Thyroid gland (tissue), 4 donors: ENCODE measurements at regions not wholly inside any gene's neighbourhood (a gene's known extent, or its start where the extent isn't known, plus 50 kb on each side); places are given as distances from the start of the nearest gene placed in this dataset.

Experiments used
- DNase-seq, 2 donors: peaks; one replicate each; pipeline ENCODE4 v3.0.0-alpha.2; 2019
- H3K27ac ChIP-seq, 3 donors: fragments of 200-600 bp; sonication (generic); 1 replicate in 2 of 3; 2 replicates in 1 of 3; pipeline ENCODE4 v1.5.1; 2016 to 2019; ENCODE audit warnings: mild to moderate bottlenecking in 1 of 3, moderate library complexity in 1 of 3
- H3K27me3 ChIP-seq: fragments of 200-600 bp; sonication (generic); one replicate; pipeline ENCODE4 v1.5.1; 2019
- H3K36me3 ChIP-seq, 2 donors: fragments of 200-600 bp; sonication (generic); one replicate each; pipeline ENCODE4 v1.5.1; 2016 to 2019
- H3K4me1 ChIP-seq, 2 donors: fragments of 200-600 bp; sonication (generic); one replicate each; pipeline ENCODE4 v1.5.1; 2017 to 2019
- H3K4me3 ChIP-seq, 3 donors: fragments of 200-600 bp; sonication (generic); replicated peaks in 1 of 3; 1 replicate in 2 of 3; 2 replicates in 1 of 3; pipeline ENCODE4 v1.5.1; 2016; ENCODE audit warnings: mild to moderate bottlenecking in 1 of 3
- H3K9me3 ChIP-seq: fragments of 200-600 bp; sonication (generic); one replicate; pipeline ENCODE4 v1.5.1; 2017
- POLR2A ChIP-seq, 2 donors: fragments of 450-650 bp; IDR thresholded peaks; one replicate each; pipeline ENCODE4 v1.6.1; 2017; ENCODE audit warnings: antibody characterized with exemption in 2 of 2, mild to moderate bottlenecking in 2 of 2, moderate library complexity in 1 of 2
- WGBS, 2 donors: methylation state at CpG; one replicate each; pipeline ENCODE4 v1.1.5; 2017; 5-methylcytosine and 5-hydroxymethylcytosine counted together
- intact Hi-C: fragments of 100-400 bp; cut with DNase I; formaldehyde crosslinking; loops from one replicate; pipeline ENCODE4 v1.15.1; 2023
- TF ChIP-seq, protein P1 (sequence below), 6 experiments: fragments of 200-600 bp in 3 of 6; fragments of 450-650 bp in 3 of 6; sonication (generic) in 3 of 6; IDR thresholded peaks; one replicate each; pipeline ENCODE4 v1.5.1; 2016 to 2019; ENCODE audit warnings: antibody characterized with exemption in 6 of 6, mild to moderate bottlenecking in 2 of 6, inconsistent platforms in 1 of 6, moderate library complexity in 1 of 6

DNA sequence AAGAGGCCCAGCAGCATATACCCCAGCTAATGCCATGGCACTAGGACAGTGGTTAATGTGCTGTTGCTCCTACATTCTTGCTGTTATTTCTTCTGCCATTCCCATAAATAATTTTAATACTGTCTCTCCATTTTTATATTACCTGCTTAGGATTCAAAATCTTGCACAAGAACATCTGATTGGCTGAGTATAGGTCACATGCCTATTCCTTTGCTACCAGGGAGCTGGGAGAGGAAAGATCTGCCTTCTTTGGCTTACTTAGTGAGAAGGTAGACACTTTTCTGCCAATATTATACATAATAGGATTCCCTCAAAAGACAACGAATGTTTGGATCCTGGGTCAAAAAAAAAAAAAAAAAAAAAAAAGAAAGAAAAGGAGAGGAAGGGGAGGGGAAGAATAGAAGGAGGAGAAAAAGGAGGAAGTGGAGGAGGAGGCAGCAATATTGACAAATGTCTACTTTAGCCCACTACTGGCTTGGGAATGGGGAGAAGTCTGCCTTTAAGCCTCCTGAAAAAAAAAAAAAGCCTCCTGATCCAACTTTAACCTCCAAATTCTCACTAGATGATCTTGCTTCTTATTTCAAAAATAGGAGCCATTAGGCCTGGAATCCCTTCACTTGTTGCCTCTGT lies 134.5 kb upstream of the HNRNPU start:
- no peaks in the 10 kb centered on the region for H3K36me3 ChIP-seq
- H3K4me1 ChIP-seq, result no peaks in the 10 kb centered on the region
- H3K27me3 ChIP-seq, result no peaks in the 10 kb centered on the region
- intact Hi-C loops, result no loop called here
- H3K27ac ChIP-seq, result no peak overlapping the region
- no peaks in the 10 kb centered on the region for H3K9me3 ChIP-seq
- TF ChIP-seq, protein P1, sequence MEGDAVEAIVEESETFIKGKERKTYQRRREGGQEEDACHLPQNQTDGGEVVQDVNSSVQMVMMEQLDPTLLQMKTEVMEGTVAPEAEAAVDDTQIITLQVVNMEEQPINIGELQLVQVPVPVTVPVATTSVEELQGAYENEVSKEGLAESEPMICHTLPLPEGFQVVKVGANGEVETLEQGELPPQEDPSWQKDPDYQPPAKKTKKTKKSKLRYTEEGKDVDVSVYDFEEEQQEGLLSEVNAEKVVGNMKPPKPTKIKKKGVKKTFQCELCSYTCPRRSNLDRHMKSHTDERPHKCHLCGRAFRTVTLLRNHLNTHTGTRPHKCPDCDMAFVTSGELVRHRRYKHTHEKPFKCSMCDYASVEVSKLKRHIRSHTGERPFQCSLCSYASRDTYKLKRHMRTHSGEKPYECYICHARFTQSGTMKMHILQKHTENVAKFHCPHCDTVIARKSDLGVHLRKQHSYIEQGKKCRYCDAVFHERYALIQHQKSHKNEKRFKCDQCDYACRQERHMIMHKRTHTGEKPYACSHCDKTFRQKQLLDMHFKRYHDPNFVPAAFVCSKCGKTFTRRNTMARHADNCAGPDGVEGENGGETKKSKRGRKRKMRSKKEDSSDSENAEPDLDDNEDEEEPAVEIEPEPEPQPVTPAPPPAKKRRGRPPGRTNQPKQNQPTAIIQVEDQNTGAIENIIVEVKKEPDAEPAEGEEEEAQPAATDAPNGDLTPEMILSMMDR (IDR thresholded peaks at IDR 0.05), result no peak
- no peak for TF ChIP-seq POLR2A (IDR thresholded peaks at IDR 0.05)
- no peak overlapping the region for H3K4me3 ChIP-seq
- WGBS, 2 donors, result 93 to 94% methylated on average over 1 of the region's 1 CpG
- DNase-seq, result no peak

DNA sequence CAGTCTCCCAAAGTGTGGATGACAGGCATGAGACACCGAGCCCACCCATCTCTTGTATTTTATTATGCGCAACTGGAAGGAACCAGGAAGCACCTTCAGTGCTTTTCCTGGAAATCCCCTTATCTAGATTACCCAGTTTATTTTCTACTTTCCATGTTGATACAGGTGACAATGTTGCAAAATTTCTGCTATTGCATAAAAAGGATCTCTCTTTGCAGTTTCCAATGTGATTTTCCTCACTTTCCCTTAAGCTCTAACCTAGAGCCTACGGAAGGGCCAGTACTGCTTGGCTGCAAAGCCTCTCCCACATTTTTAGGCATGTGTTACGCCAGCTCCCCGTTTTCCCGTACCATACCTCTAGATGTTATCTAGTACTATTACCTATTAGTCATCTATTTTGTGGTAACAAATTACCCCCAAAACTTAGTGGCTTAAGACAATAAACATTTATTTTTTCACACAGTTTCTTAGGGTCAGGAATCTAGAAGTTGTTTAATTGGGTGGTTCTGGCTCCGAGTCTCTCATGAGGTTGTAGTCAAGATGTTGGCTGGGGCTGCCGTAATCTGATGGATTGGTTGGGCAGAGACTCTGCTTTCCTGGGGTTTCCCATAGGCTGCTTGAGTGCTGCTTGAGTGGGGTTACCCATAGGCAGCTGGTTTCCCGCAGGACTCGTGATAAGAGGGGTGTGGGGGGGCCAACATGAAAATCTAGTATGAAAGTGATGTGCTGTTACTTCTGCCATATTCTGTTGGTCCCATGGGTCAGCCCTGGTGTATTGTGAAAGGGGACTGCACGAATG lies 131.5 kb upstream of the HNRNPU start:
- no peaks in the 10 kb centered on the region for H3K27me3 ChIP-seq
- H3K9me3 ChIP-seq, result no peaks in the 10 kb centered on the region
- peaks cover 0 to 7% of the 10 kb centered on the region in 2 donors for H3K4me1 ChIP-seq
- intact Hi-C loops, result no loop called here
- no peak overlapping the region for H3K4me3 ChIP-seq
- WGBS, 2 donors, result 94 to 96% methylated on average over 11 of the region's 11 CpGs
- no peak for DNase-seq
- H3K27ac ChIP-seq, result no peak overlapping the region
- H3K36me3 ChIP-seq, result no peaks in the 10 kb centered on the region
- no peak for TF ChIP-seq POLR2A (IDR thresholded peaks at IDR 0.05)
- TF ChIP-seq, protein P1 (IDR thresholded peaks at IDR 0.05), result no peak

DNA sequence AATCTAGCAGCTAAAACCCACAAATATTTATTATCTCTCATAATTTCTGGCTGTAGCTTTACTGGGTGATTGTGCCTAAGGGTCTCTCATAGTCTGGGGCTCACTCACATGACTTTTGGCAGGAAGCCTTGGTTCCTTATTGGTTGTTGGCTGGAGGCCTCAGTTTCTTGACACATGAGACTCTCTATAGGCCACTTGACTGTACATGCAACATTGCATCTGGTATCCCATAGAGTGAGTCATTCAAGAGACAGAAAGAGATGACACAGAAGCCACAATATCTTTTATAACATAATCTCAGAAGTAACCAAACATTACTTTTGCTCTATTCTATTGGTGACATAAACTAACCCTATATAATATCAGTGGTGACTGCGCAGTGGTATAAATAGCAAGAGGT lies 128.5 kb upstream of the HNRNPU start:
- intact Hi-C loops, result no loop called here
- Histone ChIP-seq H3K4me1 (peaks cover 0 to 7% of the 10 kb centered on the region in 2 donors), H3K36me3 (no peaks in the 10 kb centered on the region), H3K27ac (no peak overlapping the region), H3K27me3 (no peaks in the 10 kb centered on the region), H3K9me3 (no peaks in the 10 kb centered on the region), H3K4me3 (no peak overlapping the region)
- 0 to 39% methylated on average over 1 of the region's 1 CpG for WGBS, 2 donors
- no peak for TF ChIP-seq POLR2A (IDR thresholded peaks at IDR 0.05)
- TF ChIP-seq, protein P1 (IDR thresholded peaks at IDR 0.05), result no peak
- DNase-seq, result no peak

DNA sequence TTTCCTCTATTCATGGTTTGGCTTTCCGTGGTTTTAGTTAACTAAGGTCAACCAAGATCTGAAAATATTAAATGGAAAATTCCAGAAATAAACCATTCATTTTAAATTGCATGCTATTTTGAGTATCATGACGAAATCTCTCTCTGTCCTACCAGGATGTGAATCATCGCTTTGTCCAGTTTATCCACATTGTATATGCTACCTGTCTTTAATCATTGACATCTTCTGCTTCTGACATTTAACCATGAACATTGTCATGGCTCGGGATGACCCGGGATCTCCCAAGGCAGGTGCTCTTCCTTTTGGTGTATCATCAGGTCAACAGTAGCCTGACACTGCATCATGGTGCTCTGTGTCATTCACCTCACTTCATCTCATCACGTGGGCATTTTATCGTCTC lies 125.5 kb upstream of the HNRNPU start:
- intact Hi-C loops, result no loop called here
- Histone ChIP-seq H3K4me1 (peaks cover 0 to 7% of the 10 kb centered on the region in 2 donors), H3K36me3 (no peaks in the 10 kb centered on the region), H3K4me3 (no peak overlapping the region), H3K27ac (no peak overlapping the region), H3K9me3 (no peaks in the 10 kb centered on the region), H3K27me3 (no peaks in the 10 kb centered on the region)
- TF ChIP-seq POLR2A (IDR thresholded peaks at IDR 0.05), result no peak
- TF ChIP-seq, protein P1 (IDR thresholded peaks at IDR 0.05), result no peak
- 81 to 92% methylated on average over 7 of the region's 7 CpGs for WGBS, 2 donors
- DNase-seq, result no peak

DNA sequence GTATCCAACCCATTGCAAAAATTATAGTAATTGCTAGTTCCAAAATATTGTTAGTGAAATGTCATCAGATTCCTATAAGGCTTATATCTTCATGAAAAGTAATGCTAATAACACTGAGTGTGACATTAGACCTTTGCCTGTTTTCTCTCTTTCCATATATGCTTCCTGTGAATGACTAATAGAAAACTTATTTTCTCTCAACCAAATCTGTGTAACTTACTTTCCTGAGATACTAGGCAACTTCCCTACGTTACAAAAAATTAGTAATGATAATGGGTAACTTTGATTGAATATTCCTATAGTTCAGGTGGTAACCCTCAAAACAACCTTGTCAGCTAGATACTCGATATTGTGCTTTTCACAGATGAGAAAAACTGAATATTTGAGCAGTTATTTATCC lies 124.2 kb upstream of the HNRNPU start:
- WGBS, 2 donors, result 93 to 95% methylated on average over 2 of the region's 2 CpGs
- no peak for TF ChIP-seq POLR2A (IDR thresholded peaks at IDR 0.05)
- TF ChIP-seq, protein P1 (IDR thresholded peaks at IDR 0.05), result no peak
- H3K36me3 ChIP-seq, result no peaks in the 10 kb centered on the region
- H3K9me3 ChIP-seq, result no peaks in the 10 kb centered on the region
- H3K27ac ChIP-seq, result no peak overlapping the region
- H3K27me3 ChIP-seq, result no peaks in the 10 kb centered on the region
- no peak for DNase-seq
- H3K4me1 ChIP-seq, result peaks cover 0 to 7% of the 10 kb centered on the region in 2 donors
- intact Hi-C loops, result no loop called here
- no peak overlapping the region for H3K4me3 ChIP-seq
